Sigmoid colon (tissue), 6 donors: ENCODE measurements at regions not wholly inside any gene's neighbourhood (a gene's known extent, or its start where the extent isn't known, plus 50 kb on each side); places are given as distances from the start of the nearest gene placed in this dataset.

Experiments used
- DNase-seq: peaks from one replicate; pipeline ENCODE4 v3.0.0-alpha.2; 2019
- H3K27ac ChIP-seq, 4 donors: fragments of 200-600 bp; sonication (generic); one replicate each; pipeline ENCODE4 v1.5.1; 2016 to 2019; ENCODE audit warnings: mild to moderate bottlenecking in 1 of 4
- H3K27me3 ChIP-seq, 3 donors: fragments of 200-600 bp; sonication (generic); one replicate each; pipeline ENCODE4 v1.5.1; 2019; ENCODE audit warnings: mild to moderate bottlenecking in 1 of 3
- H3K36me3 ChIP-seq, 4 donors: fragments of 200-600 bp; sonication (generic); one replicate each; pipeline ENCODE4 v1.5.1; 2016 to 2019
- H3K4me1 ChIP-seq, 4 donors: fragments of 200-600 bp; sonication (generic); one replicate each; pipeline ENCODE4 v1.5.1; 2017 to 2019
- H3K4me3 ChIP-seq, 4 donors: fragments of 200-600 bp; sonication (generic); one replicate each; pipeline ENCODE4 v1.5.1; 2017 to 2019; ENCODE audit warnings: mild to moderate bottlenecking in 2 of 4, moderate library complexity in 1 of 4
- H3K9me3 ChIP-seq, 4 donors: fragments of 200-600 bp in 3 of 4; sonication (generic) in 3 of 4; one replicate each; pipeline versions ENCODE4 v1.5.1 to v1.6.1; 2013 to 2019
- EP300 ChIP-seq, 4 donors: sonication (generic); formaldehyde crosslinking; IDR thresholded peaks; one replicate each; pipeline ENCODE4 v1.6.1; 2017; ENCODE audit warnings: antibody characterized with exemption in 4 of 4
- POLR2A ChIP-seq, 2 donors: fragments of 450-650 bp; IDR thresholded peaks; one replicate each; pipeline ENCODE4 v1.6.1; 2016; ENCODE audit warnings: antibody characterized with exemption in 2 of 2, mild to moderate bottlenecking in 2 of 2, moderate library complexity in 2 of 2
- POLR2AphosphoS5 ChIP-seq, 4 donors: sonication (generic); formaldehyde crosslinking; IDR thresholded peaks; one replicate each; pipeline ENCODE4 v1.6.1; 2017; ENCODE audit warnings: antibody characterized with exemption in 4 of 4
- whole genome bisulfite sequencing, 2 donors: extraction: QIAGEN DNeasy Blood & Tissue Kit; methylation state at CpG; one replicate each; pipeline ENCODE4 v1.1.7; 2013; 5-methylcytosine and 5-hydroxymethylcytosine counted together
- intact Hi-C: fragments of 100-400 bp; cut with DNase I; formaldehyde crosslinking; loops from one replicate; pipeline ENCODE4 v1.15.1; 2023
- TF ChIP-seq, protein P1 (sequence below), 4 experiments: fragments of 450-650 bp in 3 of 4; fragments of 200-600 bp in 1 of 4; IDR thresholded peaks; one replicate each; pipeline ENCODE4 v1.5.1; 2016 to 2019; ENCODE audit warnings: antibody characterized with exemption in 4 of 4, mild to moderate bottlenecking in 3 of 4, moderate library complexity in 2 of 4
- donor health status: healthy with polysubstance abuse.
- donor health status: healthy.

DNA sequence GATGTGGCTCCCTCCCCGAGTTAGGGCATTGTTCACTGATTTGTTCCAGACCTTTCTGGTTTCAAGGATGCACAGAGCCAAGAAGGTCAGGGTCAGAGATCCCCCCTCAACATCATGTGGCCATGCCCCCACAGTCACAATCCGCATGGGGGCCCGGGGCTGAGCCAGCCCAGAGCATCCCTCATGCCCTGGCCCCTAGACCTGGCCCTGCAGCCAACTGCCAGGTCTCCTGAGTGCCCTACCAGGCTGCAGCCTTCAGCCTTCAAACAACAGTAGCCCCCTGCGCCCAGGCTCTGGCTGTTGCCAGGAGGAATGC, 142.4 kb downstream of the CRYBB2 start:
- H3K27ac ChIP-seq: no peak overlapping the region
- WGBS, 2 donors: 68 to 74% methylated on average over 4 of the region's 4 CpGs
- H3K9me3 ChIP-seq: no peaks in the 10 kb centered on the region
- TF ChIP-seq POLR2A (IDR thresholded peaks at IDR 0.05): no peak
- H3K4me1 ChIP-seq: peaks cover 0 to 15% (median 4%) of the 10 kb centered on the region in 4 donors
- no peaks in the 10 kb centered on the region for H3K27me3 ChIP-seq
- H3K36me3 ChIP-seq: peaks cover 0 to 29% (median 7%) of the 10 kb centered on the region in 4 donors
- no peak overlapping the region for H3K4me3 ChIP-seq
- intact Hi-C loops: loop anchor here (5.0 kb wide), 2 partner anchors 85 to 410 kb away; no protein-coding TSS in a partner anchor
- DNase-seq: no peak

DNA sequence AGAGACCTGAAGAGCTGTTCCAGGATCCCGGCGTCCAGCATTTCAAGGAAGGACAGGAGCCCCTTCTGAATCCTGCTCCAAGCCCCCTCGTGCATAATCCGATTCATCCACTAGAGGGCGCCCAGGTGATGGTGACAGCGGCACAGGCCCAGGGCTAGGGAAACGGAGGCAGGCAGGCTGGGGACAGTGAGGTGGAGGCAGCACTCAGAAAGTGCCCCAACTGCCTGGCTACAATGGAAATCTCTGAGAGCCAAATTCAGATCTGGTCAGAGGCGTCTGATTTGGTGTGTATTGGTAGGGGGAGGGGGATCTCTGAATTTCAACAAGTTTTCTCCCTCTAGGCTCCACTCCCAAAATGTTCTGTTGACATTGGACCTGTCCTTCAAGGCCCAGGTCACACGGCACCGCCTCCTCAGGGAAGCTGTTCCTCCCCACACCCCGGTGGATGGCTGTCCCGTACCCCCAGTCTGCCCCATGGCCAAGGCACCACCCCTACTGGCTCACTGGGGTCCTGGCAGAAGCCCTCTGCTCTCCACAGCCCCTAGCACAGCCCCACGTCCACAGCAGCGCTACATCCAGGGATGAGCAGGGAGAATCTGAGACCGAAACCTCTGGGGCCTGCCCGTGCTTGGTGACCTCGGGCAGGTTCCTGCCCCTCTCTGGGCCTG, 142.9 kb downstream of the CRYBB2 start:
- Histone ChIP-seq H3K27ac (no peak overlapping the region), H3K36me3 (peaks cover 0 to 24% (median 5%) of the 10 kb centered on the region in 4 donors), H3K4me1 (peaks cover 0 to 15% (median 4%) of the 10 kb centered on the region in 4 donors), H3K9me3 (no peaks in the 10 kb centered on the region), H3K27me3 (no peaks in the 10 kb centered on the region), H3K4me3 (no peak overlapping the region)
- peak; percentile 77 for DNase-seq
- WGBS, 2 donors: 47 to 52% methylated on average over 17 of the region's 17 CpGs
- TF ChIP-seq POLR2A (IDR thresholded peaks at IDR 0.05) (no peak), EP300 (IDR thresholded peaks at IDR 0.05) (no peak), POLR2AphosphoS5 (IDR thresholded peaks at IDR 0.05) (no peak)
- TF ChIP-seq, protein P1, sequence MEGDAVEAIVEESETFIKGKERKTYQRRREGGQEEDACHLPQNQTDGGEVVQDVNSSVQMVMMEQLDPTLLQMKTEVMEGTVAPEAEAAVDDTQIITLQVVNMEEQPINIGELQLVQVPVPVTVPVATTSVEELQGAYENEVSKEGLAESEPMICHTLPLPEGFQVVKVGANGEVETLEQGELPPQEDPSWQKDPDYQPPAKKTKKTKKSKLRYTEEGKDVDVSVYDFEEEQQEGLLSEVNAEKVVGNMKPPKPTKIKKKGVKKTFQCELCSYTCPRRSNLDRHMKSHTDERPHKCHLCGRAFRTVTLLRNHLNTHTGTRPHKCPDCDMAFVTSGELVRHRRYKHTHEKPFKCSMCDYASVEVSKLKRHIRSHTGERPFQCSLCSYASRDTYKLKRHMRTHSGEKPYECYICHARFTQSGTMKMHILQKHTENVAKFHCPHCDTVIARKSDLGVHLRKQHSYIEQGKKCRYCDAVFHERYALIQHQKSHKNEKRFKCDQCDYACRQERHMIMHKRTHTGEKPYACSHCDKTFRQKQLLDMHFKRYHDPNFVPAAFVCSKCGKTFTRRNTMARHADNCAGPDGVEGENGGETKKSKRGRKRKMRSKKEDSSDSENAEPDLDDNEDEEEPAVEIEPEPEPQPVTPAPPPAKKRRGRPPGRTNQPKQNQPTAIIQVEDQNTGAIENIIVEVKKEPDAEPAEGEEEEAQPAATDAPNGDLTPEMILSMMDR (IDR thresholded peaks at IDR 0.05): peak; percentile 49 to 87 (median 81)
- intact Hi-C loops: loop anchor here (5.0 kb wide), 2 partner anchors 85 to 410 kb away; no protein-coding TSS in a partner anchor

DNA sequence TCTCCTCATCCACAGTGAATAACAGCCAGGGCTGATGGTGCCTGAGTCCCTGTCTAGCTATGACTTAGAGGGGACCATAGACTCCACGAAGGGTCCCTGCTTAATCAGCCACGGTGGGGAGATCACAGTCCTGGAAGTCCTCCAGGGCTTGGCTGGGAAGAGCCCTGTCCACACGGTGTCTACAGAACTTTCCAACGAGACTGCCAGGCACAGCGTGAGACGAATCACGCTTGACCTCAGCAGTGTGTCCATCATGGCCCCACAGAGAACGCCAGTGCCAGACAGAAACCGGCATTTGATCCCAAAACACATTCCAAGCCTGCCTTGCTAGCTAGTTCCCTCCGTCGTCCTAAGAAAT, 143.4 kb downstream of the CRYBB2 start:
- Histone ChIP-seq H3K27ac (no peak overlapping the region), H3K4me3 (no peak overlapping the region), H3K4me1 (peaks cover 0 to 15% (median 4%) of the 10 kb centered on the region in 4 donors), H3K9me3 (no peaks in the 10 kb centered on the region), H3K36me3 (peaks cover 0 to 19% (median 3%) of the 10 kb centered on the region in 4 donors), H3K27me3 (no peaks in the 10 kb centered on the region)
- TF ChIP-seq EP300 (IDR thresholded peaks at IDR 0.05) (no peak), POLR2AphosphoS5 (IDR thresholded peaks at IDR 0.05) (no peak), POLR2A (IDR thresholded peaks at IDR 0.05) (no peak)
- TF ChIP-seq, protein P1 (IDR thresholded peaks at IDR 0.05): no peak
- intact Hi-C loops: loop anchor here (5.0 kb wide), 2 partner anchors 84 to 409 kb away; no protein-coding TSS in a partner anchor
- no peak for DNase-seq
- 88% methylated on average over 11 of the region's 11 CpGs for WGBS, 2 donors

DNA sequence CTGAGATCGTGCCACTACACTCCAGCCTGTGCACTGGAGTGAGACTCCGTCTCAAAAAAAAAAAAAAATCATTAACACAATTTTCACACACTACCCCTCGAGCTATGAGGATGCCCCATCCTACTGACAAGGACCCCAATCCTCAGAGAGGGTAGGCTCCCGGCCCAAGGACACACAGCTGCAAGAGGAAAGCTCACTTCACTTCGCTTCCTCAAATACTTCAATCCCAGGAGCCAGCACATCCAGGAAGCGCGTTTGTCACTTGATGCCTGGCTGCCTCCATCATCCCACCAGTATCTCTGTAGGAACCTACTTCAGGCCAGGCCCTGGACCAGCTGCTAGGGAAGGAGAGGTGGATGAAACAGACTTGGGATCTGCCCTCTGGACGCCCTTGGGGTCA, 144.0 kb downstream of the CRYBB2 start:
- Histone ChIP-seq H3K36me3 (peaks cover 0 to 15% (median 3%) of the 10 kb centered on the region in 4 donors), H3K4me1 (peaks cover 0 to 15% (median 4%) of the 10 kb centered on the region in 4 donors), H3K27ac (no peak overlapping the region), H3K4me3 (no peak overlapping the region), H3K27me3 (no peaks in the 10 kb centered on the region), H3K9me3 (no peaks in the 10 kb centered on the region)
- TF ChIP-seq POLR2AphosphoS5 (IDR thresholded peaks at IDR 0.05) (no peak), POLR2A (IDR thresholded peaks at IDR 0.05) (no peak), EP300 (IDR thresholded peaks at IDR 0.05) (no peak)
- TF ChIP-seq, protein P1 (IDR thresholded peaks at IDR 0.05): no peak
- 93 to 94% methylated on average over 8 of the region's 8 CpGs for WGBS, 2 donors
- intact Hi-C loops: loop anchor here (5.0 kb wide), 2 partner anchors 84 to 409 kb away; no protein-coding TSS in a partner anchor
- peak; percentile 14 for DNase-seq

DNA sequence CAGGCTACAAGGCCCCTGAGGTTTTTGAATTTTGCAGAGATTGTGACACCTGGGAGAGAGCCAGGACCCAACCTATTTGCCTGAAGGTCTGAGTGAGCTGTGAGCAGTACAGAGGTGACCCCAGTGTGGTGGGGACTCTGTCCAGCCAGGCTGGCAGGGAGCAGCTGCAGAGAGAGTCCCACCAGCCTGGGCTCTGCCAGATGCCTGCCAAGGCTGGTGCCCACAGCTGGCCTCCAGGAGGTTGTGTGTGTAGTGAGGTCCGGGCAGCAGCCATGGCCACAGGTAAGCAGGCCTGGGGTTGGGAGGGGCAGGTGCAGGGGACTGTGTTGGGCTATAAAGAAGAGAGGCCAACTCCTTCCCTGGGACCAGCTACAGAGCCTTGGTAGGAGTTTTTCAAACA, 144.8 kb downstream of the CRYBB2 start:
- intact Hi-C loops: loop anchor here (5.0 kb wide), 2 partner anchors 83 to 408 kb away; no protein-coding TSS in a partner anchor
- Histone ChIP-seq H3K36me3 (peaks cover 0 to 10% (median 3%) of the 10 kb centered on the region in 4 donors), H3K9me3 (no peaks in the 10 kb centered on the region), H3K27ac (no peak overlapping the region), H3K27me3 (no peaks in the 10 kb centered on the region), H3K4me3 (no peak overlapping the region), H3K4me1 (peaks cover 0 to 15% (median 4%) of the 10 kb centered on the region in 4 donors)
- TF ChIP-seq, protein P1 (IDR thresholded peaks at IDR 0.05): no peak
- TF ChIP-seq EP300 (IDR thresholded peaks at IDR 0.05) (no peak), POLR2AphosphoS5 (IDR thresholded peaks at IDR 0.05) (no peak), POLR2A (IDR thresholded peaks at IDR 0.05) (no peak)
- 8 to 59% methylated on average over 1 of the region's 1 CpG for WGBS, 2 donors
- peak; percentile 32 for DNase-seq
